SK-N-MC (cell line): ENCODE measurements at regions not wholly inside any gene's neighbourhood (a gene's known extent, or its start where the extent isn't known, plus 50 kb on each side); places are given as distances from the start of the nearest gene placed in this dataset.

Source experiments
- EZH2 ChIP-seq: fragments of 200-600 bp; sonication (generic); IDR thresholded peaks from one replicate; pipeline ENCODE4 v1.6.1; 2017; ENCODE audit warnings: antibody characterized with exemption
- POLR2AphosphoS5 ChIP-seq: IDR thresholded peaks from 2 replicates; pipeline ENCODE4 v1.6.1; 2012; ENCODE audit warnings: mild to moderate bottlenecking, low read depth, low read length, borderline replicate concordance

DNA sequence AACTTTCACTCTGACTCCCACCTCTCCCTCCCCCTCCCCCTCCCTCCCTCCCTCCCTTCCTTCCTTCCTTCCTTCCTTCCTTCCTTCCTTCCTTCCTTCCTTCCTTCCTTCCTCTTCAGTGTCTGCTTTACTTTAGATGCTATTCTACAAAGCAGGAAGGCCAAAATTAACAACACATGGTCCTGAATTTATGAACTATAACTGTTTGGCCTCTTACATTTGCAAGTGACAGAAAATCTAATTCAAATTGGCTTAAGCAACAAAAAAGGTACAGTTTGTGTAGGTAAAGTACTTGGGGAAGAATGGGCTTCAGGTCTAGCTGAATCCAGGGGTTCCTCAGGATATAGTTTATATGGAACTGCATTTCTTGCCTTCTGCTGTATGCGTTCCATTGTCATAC, 673.0 kb downstream of the AACS start:
- TF ChIP-seq POLR2AphosphoS5 (0 out of 2 replicates have a peak, but pooled peaks have one; percentile 12), EZH2 (no peak)
